22Rv1 (cell line): ENCODE measurements at regions not wholly inside any gene's neighbourhood (a gene's known extent, or its start where the extent isn't known, plus 50 kb on each side); places are given as distances from the start of the nearest gene placed in this dataset.
"Not testable (repeated sequence)": the region's sequence is repeated elsewhere in the genome, so short reads cannot be mapped to it uniquely, and the experiment has no call there.

ENCODE experiments used
- H3K27ac ChIP-seq: fragments of 450-650 bp; 2 replicates; pipeline ENCODE4 v1.5.1; 2017
- ZFX ChIP-seq: fragments of 450-650 bp; IDR thresholded peaks from 2 replicates; pipeline ENCODE4 v1.6.1; 2017; ENCODE audit warnings: antibody characterized with exemption, borderline replicate concordance
- TF ChIP-seq, protein P1 (sequence below): fragments of 450-650 bp; IDR thresholded peaks from 2 replicates; pipeline ENCODE4 v1.5.1; 2017; ENCODE audit warnings: mild to moderate bottlenecking

- no peak overlapping the region for H3K27ac ChIP-seq
- TF ChIP-seq, protein P1, sequence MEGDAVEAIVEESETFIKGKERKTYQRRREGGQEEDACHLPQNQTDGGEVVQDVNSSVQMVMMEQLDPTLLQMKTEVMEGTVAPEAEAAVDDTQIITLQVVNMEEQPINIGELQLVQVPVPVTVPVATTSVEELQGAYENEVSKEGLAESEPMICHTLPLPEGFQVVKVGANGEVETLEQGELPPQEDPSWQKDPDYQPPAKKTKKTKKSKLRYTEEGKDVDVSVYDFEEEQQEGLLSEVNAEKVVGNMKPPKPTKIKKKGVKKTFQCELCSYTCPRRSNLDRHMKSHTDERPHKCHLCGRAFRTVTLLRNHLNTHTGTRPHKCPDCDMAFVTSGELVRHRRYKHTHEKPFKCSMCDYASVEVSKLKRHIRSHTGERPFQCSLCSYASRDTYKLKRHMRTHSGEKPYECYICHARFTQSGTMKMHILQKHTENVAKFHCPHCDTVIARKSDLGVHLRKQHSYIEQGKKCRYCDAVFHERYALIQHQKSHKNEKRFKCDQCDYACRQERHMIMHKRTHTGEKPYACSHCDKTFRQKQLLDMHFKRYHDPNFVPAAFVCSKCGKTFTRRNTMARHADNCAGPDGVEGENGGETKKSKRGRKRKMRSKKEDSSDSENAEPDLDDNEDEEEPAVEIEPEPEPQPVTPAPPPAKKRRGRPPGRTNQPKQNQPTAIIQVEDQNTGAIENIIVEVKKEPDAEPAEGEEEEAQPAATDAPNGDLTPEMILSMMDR, result no peak
- no peak for TF ChIP-seq ZFX
These were observed 179.8 kb upstream of the RBBP8 start for GRCh38 chr18:22753130-22753831.

GRCh38 chr18:22764005-22764404, 169.1 kb upstream of the RBBP8 start:
- H3K27ac ChIP-seq, result not testable (repeated sequence)

DNA sequence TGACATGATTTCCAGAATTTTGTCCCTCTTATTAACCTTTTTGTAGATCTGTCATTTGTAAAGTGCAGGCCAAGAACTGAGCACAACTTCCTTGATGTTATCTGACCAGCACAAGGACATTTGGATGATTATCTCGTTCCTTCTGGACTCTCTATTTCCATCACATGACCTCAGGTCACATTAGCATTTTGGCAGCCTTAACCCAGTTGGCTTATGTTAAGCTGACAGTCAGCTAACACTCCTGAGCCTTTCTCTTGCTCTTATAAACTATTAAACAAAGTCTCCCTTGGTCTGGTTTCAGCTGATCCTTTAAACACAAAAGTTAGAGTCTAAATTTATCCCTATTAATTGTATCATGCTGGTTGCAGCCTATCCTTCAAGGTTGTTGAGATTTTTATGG, 167.2 kb upstream of the RBBP8 start:
- no peak overlapping the region for H3K27ac ChIP-seq
- TF ChIP-seq, protein P1, result no peak
- TF ChIP-seq ZFX, result no peak

- TF ChIP-seq ZFX, result no peak
- TF ChIP-seq, protein P1, result no peak
- no peak overlapping the region for H3K27ac ChIP-seq
These were observed 165.5 kb upstream of the RBBP8 start for GRCh38 chr18:22767653-22768052.

DNA sequence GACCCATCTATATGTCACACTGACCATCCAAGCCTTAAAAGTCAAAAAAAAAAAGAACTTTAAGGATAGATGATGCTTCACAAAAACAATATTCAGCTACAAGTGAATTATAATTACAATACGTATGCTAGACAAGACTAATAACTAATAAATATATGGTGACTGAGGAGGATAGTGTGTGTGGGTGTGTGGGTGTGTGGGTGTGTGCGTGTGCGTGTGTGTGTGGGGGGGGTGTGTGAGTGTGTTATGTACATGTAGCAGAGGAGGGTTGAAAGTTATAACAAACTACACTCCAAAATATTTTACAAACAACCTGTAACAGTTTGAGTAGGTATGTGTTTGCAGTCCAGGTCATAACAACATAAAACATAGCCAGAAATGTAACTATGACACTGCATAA, 159.2 kb upstream of the RBBP8 start:
- no peak for TF ChIP-seq ZFX
- TF ChIP-seq, protein P1, result no peak
- no peak overlapping the region for H3K27ac ChIP-seq

- TF ChIP-seq ZFX, result no peak
- TF ChIP-seq, protein P1, result no peak
These were observed 154.1 kb upstream of the RBBP8 start for GRCh38 chr18:22778996-22779395.

DNA sequence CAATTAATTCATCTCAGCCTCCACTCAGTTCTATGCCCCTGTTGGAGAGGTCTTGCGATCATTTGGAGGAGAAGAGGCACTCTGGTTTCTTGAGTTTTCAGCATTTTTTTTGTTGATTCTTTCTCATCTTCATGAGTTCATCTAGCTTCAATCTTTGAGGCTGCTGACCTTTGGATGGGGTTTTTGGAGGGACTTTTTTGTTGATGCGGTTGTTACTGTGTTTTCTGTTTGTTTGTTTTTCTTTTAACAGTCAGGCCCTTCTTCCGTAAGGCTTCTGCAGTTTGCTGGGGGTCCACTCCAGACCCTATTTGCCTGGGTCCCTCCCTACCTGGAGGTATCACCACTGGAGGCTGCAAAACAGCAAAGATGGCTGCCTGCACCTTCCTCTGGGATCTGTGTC, 149.9 kb upstream of the RBBP8 start:
- TF ChIP-seq, protein P1, result no peak
- TF ChIP-seq ZFX, result no peak
- H3K27ac ChIP-seq, result no peak overlapping the region

More at GRCh38 chr18:22778996-22779395, 154.1 kb upstream of the RBBP8 start:
- no peak overlapping the region for H3K27ac ChIP-seq

GRCh38 chr18:22783662-22784076, 149.5 kb upstream of the RBBP8 start:
- H3K27ac ChIP-seq, result no peak overlapping the region
- no peak for TF ChIP-seq ZFX
- TF ChIP-seq, protein P1, result no peak
